Upper lobe of left lung (tissue), 4 donors: ENCODE measurements at regions not wholly inside any gene's neighbourhood (a gene's known extent, or its start where the extent isn't known, plus 50 kb on each side); places are given as distances from the start of the nearest gene placed in this dataset.

Experiments used
- POLR2A ChIP-seq, 4 donors: fragments of 450-650 bp; IDR thresholded peaks; one replicate each; pipeline ENCODE4 v1.5.1; 2016 to 2017; ENCODE audit warnings: antibody characterized with exemption in 4 of 4, mild to moderate bottlenecking in 2 of 4
- POLR2AphosphoS5 ChIP-seq, 2 donors: sonication (generic); formaldehyde crosslinking; IDR thresholded peaks; one replicate each; pipeline ENCODE4 v1.5.1; 2017; ENCODE audit warnings: antibody characterized with exemption in 2 of 2
- TF ChIP-seq, protein P1 (sequence below), 6 experiments: fragments of 450-650 bp in 4 of 6; fragments of 200-600 bp in 2 of 6; sonication (generic) in 2 of 6; IDR thresholded peaks; one replicate each; pipeline ENCODE4 v1.5.1; 2016 to 2019; ENCODE audit warnings: antibody characterized with exemption in 6 of 6

DNA sequence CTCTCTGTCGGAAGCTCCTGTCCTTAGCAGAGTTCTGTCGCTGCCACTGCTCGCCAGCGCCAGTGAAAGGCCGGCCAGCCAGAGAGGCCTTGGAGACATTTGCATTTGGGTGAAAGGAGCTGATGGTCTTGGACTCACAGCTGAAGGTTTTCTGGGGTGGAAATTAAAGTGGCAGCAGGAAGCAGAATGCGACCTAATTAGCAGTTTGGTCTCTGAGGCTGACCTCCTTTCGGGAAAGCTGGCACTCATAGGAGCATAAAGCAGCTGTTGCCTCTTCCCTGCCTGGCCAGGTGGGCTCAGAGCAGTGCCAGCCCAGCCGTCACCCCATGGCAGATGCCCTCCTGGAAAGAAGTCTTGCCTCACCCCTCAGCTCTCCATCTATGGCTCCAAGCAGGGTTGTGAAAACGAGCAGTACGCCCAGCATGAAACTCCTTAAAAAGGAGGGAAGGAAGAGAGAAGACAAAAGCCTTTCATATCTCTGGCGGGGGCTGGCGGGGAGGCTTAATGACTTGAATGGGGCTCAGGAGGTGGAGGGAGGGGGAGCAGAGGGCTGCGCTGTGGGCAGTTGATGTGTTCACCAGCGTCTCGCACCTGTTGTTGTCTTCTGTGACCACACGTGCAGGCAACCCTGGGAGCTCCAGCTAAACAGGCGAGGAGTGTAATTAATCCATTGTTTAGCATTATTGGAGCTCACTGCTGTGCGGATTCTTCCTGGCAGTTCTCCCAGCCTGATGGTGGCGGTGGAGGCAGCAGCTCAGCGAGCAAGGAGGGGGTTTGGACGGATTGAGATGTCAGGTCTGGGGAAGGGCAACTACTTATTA lies 264.0 kb downstream of the MID1IP1 start:
- TF ChIP-seq POLR2AphosphoS5 (IDR thresholded peaks at IDR 0.05) (no peak), POLR2A (IDR thresholded peaks at IDR 0.05) (no peak)
- TF ChIP-seq, protein P1, sequence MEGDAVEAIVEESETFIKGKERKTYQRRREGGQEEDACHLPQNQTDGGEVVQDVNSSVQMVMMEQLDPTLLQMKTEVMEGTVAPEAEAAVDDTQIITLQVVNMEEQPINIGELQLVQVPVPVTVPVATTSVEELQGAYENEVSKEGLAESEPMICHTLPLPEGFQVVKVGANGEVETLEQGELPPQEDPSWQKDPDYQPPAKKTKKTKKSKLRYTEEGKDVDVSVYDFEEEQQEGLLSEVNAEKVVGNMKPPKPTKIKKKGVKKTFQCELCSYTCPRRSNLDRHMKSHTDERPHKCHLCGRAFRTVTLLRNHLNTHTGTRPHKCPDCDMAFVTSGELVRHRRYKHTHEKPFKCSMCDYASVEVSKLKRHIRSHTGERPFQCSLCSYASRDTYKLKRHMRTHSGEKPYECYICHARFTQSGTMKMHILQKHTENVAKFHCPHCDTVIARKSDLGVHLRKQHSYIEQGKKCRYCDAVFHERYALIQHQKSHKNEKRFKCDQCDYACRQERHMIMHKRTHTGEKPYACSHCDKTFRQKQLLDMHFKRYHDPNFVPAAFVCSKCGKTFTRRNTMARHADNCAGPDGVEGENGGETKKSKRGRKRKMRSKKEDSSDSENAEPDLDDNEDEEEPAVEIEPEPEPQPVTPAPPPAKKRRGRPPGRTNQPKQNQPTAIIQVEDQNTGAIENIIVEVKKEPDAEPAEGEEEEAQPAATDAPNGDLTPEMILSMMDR (IDR thresholded peaks at IDR 0.05): no peak
